H1 (cell line): ENCODE measurements at regions not wholly inside any gene's neighbourhood (a gene's known extent, or its start where the extent isn't known, plus 50 kb on each side); places are given as distances from the start of the nearest gene placed in this dataset.

Source experiments
- CTCF ChIA-PET: fragments of 300-600 bp; sonication (Branson Sonifier 250); formaldehyde crosslinking; loops from one replicate; lab custom pipeline; 2021; ENCODE audit not compliant: partially characterized antibody; lab: Charles Lee
- POLR2A ChIA-PET: fragments of 300-600 bp; sonication (Branson Sonifier 250); formaldehyde crosslinking; loops from one replicate; lab custom pipeline; 2021; ENCODE audit warnings: inconsistent platforms; ENCODE audit not compliant: partially characterized antibody; lab: Charles Lee
- DNase-seq, 2 experiments: peaks; one replicate each; pipeline versions ENCODE4 v3.0.0 to v3.0.0-alpha.2; 2010 to 2022; ENCODE audit warnings: low spot score in 2 of 2, low read depth in 1 of 2, mixed read lengths in 1 of 2
- FAIRE-seq: peaks from 2 replicates; lab custom pipeline; 2011; peaks lifted over from hg19 to GRCh38; lab: Jason Lieb, UNC
- H2AFZ ChIP-seq: 2 replicates; pipeline ENCODE4 v1.8.1; 2012; ENCODE audit warnings: low read length, inconsistent platforms
- H2AK5ac ChIP-seq: 2 replicates; pipeline ENCODE4 v1.6.1; 2013; ENCODE audit warnings: low read depth, low read length
- H2BK120ac ChIP-seq: replicated peaks from 2 replicates; pipeline ENCODE3; 2013; ENCODE audit warnings: low read depth, low read length, inconsistent platforms
- H2BK12ac ChIP-seq: 2 replicates; pipeline ENCODE4 v1.6.1; 2013; ENCODE audit warnings: low read depth, low read length
- H2BK15ac ChIP-seq: 2 replicates; pipeline ENCODE4 v1.6.1; 2013; ENCODE audit warnings: low read length
- H2BK20ac ChIP-seq: 2 replicates; pipeline ENCODE4 v1.6.1; 2013; ENCODE audit warnings: low read length
- H2BK5ac ChIP-seq: 2 replicates; pipeline ENCODE4 v1.6.1; 2013; ENCODE audit warnings: low read depth, low read length
- H3K14ac ChIP-seq: 2 replicates; pipeline ENCODE4 v1.6.1; 2013; ENCODE audit warnings: inconsistent platforms; ENCODE audit not compliant: insufficient read length
- H3K18ac ChIP-seq: 2 replicates; pipeline ENCODE4 v1.6.1; 2013; ENCODE audit warnings: low read length; ENCODE audit errors: extremely low read depth
- H3K23ac ChIP-seq: 2 replicates; pipeline ENCODE4 v1.6.1; 2013; ENCODE audit warnings: inconsistent platforms; ENCODE audit not compliant: insufficient read length
- H3K23me2 ChIP-seq: 2 replicates; pipeline ENCODE4 v1.6.1; 2013; ENCODE audit warnings: low read depth, low read length
- H3K27ac ChIP-seq: 2 replicates; pipeline ENCODE4 v1.6.1; 2011; ENCODE audit warnings: low read depth, low read length, inconsistent platforms
- H3K27me3 ChIP-seq, 4 experiments: replicated peaks in 1 of 4; 1 replicate in 1 of 4; 2 replicates in 3 of 4; pipeline versions ENCODE4 v1.6.1 to v1.8.1; 2011 to 2013; ENCODE audit warnings: low read length in 3 of 4, mild to moderate bottlenecking in 3 of 4, inconsistent platforms in 2 of 4, mixed read lengths in 2 of 4, moderate library complexity in 1 of 4; ENCODE audit not compliant: control insufficient read depth in 3 of 4, insufficient read depth in 3 of 4; ENCODE audit errors: extremely low read depth in 1 of 4
- H3K36me3 ChIP-seq, 4 experiments: 2 replicates each; pipeline versions ENCODE4 v1.6.1 to v1.8.1; 2011 to 2013; ENCODE audit warnings: mild to moderate bottlenecking in 4 of 4, low read length in 3 of 4, moderate library complexity in 2 of 4, control low read depth in 1 of 4, inconsistent platforms in 1 of 4; ENCODE audit not compliant: insufficient read depth in 4 of 4, control insufficient read depth in 2 of 4
- H3K4ac ChIP-seq: replicated peaks from 2 replicates; pipeline ENCODE3; 2013; ENCODE audit warnings: low read length, low read depth, mixed read lengths, inconsistent platforms; ENCODE audit not compliant: insufficient read length
- H3K4me1 ChIP-seq, 4 experiments: replicated peaks in 1 of 4; 1 replicate in 1 of 4; 2 replicates in 3 of 4; pipeline versions ENCODE4 v1.6.1 to v1.8.1; 2011 to 2013; ENCODE audit warnings: low read length in 3 of 4, inconsistent platforms in 2 of 4, mixed read lengths in 1 of 4; ENCODE audit not compliant: insufficient read depth in 4 of 4, control insufficient read depth in 3 of 4
- H3K4me2 ChIP-seq, 2 experiments: 2 replicates each; pipeline versions ENCODE4 v1.6.1 to v1.8.1; 2011 to 2013; ENCODE audit warnings: low read depth in 2 of 2, low read length in 2 of 2, control low read depth in 1 of 2, inconsistent platforms in 1 of 2, mild to moderate bottlenecking in 1 of 2; ENCODE audit not compliant: insufficient read depth in 1 of 2
- H3K4me3 ChIP-seq, 4 experiments: fragments of 200-600, 300-600 bp in 1 of 4; sonication (generic), shearing (Covaris generic), sonication (Bioruptor Twin) in 1 of 4; 2 replicates each; pipeline versions ENCODE4 v1.5.1 to v1.8.1; 2011 to 2016; ENCODE audit warnings: low read length in 4 of 4, low read depth in 3 of 4, control low read depth in 2 of 4, inconsistent platforms in 2 of 4, mild to moderate bottlenecking in 2 of 4, mixed read lengths in 1 of 4, moderate library complexity in 1 of 4; ENCODE audit not compliant: insufficient read depth in 2 of 4; ENCODE audit errors: extremely low read depth in 1 of 4
- H3K56ac ChIP-seq: replicated peaks from 2 replicates; pipeline ENCODE3; 2013; ENCODE audit warnings: low read depth, mild to moderate bottlenecking, mixed read lengths, low read length, inconsistent platforms; ENCODE audit not compliant: insufficient read length
- H3K79me1 ChIP-seq: 2 replicates; pipeline ENCODE4 v1.6.1; 2013; ENCODE audit warnings: low read depth, low read length, control low read depth
- H3K79me2 ChIP-seq, 2 experiments: 2 replicates each; pipeline versions ENCODE4 v1.6.1 to v1.8.1; 2012 to 2013; ENCODE audit warnings: low read length in 2 of 2, mild to moderate bottlenecking in 2 of 2, inconsistent platforms in 1 of 2; ENCODE audit not compliant: insufficient read depth in 2 of 2, control insufficient read depth in 1 of 2
- H3K9ac ChIP-seq, 4 experiments: replicated peaks in 1 of 4; 1 replicate in 1 of 4; 2 replicates in 3 of 4; pipeline versions ENCODE4 v1.6.1 to v1.8.1; 2011 to 2013; ENCODE audit warnings: low read depth in 3 of 4, low read length in 3 of 4, control low read depth in 2 of 4, mild to moderate bottlenecking in 2 of 4, moderate library complexity in 2 of 4, inconsistent platforms in 1 of 4; ENCODE audit errors: extremely low read depth in 1 of 4
- H3K9me3 ChIP-seq, 2 experiments: 2 replicates each; pipeline versions ENCODE4 v1.6.1 to v1.8.1; 2012 to 2013; ENCODE audit warnings: mild to moderate bottlenecking in 2 of 2, moderate library complexity in 2 of 2, control low read depth in 1 of 2, inconsistent platforms in 1 of 2, low read depth in 1 of 2, low read length in 1 of 2, mixed read lengths in 1 of 2; ENCODE audit not compliant: insufficient read depth in 2 of 2
- H4K20me1 ChIP-seq, 2 experiments: replicated peaks in 1 of 2; 2 replicates each; pipeline versions ENCODE3 to v1.8.1; 2011 to 2013; ENCODE audit warnings: inconsistent platforms in 2 of 2, low read length in 2 of 2, mild to moderate bottlenecking in 1 of 2; ENCODE audit not compliant: insufficient read depth in 2 of 2, control insufficient read depth in 1 of 2
- H4K5ac ChIP-seq: 2 replicates; pipeline ENCODE4 v1.6.1; 2013; ENCODE audit warnings: low read length, low read depth, mixed read lengths, inconsistent platforms; ENCODE audit not compliant: insufficient read length
- H4K8ac ChIP-seq: 2 replicates; pipeline ENCODE4 v1.8.0; 2013; ENCODE audit warnings: mild to moderate bottlenecking, moderate library complexity, low read length, inconsistent platforms; ENCODE audit not compliant: insufficient read depth; ENCODE audit errors: extremely low read depth
- H4K91ac ChIP-seq: replicated peaks from 2 replicates; pipeline ENCODE3; 2013; ENCODE audit warnings: low read length, mixed read lengths, inconsistent platforms; ENCODE audit not compliant: insufficient read length
- CBX8 ChIP-seq: fragments of 300-800, 300-1000 bp; sonication (generic); IDR thresholded peaks from 2 replicates; pipeline ENCODE4 v1.7.1; 2016; ENCODE audit warnings: low read depth, low read length, borderline replicate concordance
- CREB1 ChIP-seq: IDR thresholded peaks from 2 replicates; pipeline ENCODE4 v1.6.1; 2012; ENCODE audit warnings: inconsistent platforms
- EZH2 ChIP-seq: fragments of 200-600 bp; sonication (generic); IDR thresholded peaks from 2 replicates; pipeline ENCODE4 v1.7.1; 2012; ENCODE audit warnings: low read depth, mild to moderate bottlenecking, moderate library complexity, low read length, inconsistent platforms; ENCODE audit not compliant: severe bottlenecking
- FOSL1 ChIP-seq: IDR thresholded peaks from 2 replicates; pipeline ENCODE4 v1.6.1; 2011; ENCODE audit warnings: mild to moderate bottlenecking, low read depth, low read length, moderate library complexity; ENCODE audit not compliant: insufficient read depth
- PHF8 ChIP-seq: fragments of 200-600 bp; sonication (generic); conservative IDR thresholded peaks from 2 replicates; pipeline ENCODE4 v1.7.1; 2012; ENCODE audit warnings: low read depth, mild to moderate bottlenecking, inconsistent platforms, low read length, moderate library complexity
- WGBS, 2 experiments: shearing (Covaris generic) in 1 of 2; methylation state at CpG; one replicate each; pipeline versions ENCODE4 v1.1.6 to v1.1.7; 2013 to 2015; ENCODE audit warnings: low lambda C conversion rate in 2 of 2, mixed read lengths in 2 of 2, inconsistent platforms in 1 of 2, low coverage in 1 of 2, missing lambda C conversion rate in 1 of 2; ENCODE audit not compliant: insufficient replicate concordance in 2 of 2, insufficient coverage in 1 of 2, insufficient read length in 1 of 2; ENCODE audit errors: extremely low coverage in 1 of 2, missing lambda C conversion rate in 1 of 2; 5-methylcytosine and 5-hydroxymethylcytosine counted together

DNA sequence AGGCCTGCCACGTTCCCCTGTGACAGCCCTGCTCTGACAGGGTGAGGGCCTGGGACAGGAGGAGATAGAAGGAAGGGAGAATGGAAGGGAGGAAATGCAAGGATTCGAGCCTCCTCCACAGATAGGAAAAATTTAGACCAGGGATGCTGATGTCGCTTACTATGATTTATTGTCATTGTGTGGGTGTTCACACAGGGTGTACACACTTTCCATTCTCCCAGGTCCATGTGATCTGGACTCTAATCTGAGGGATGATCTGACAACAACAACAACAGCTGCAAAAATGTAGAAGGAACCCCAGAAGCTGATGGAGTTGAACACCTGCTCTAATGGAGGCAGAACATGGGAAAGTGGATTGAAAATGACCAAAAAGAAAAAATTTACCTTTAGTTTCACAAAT, 231.7 kb upstream of the TNP1 start:
- POLR2A ChIA-PET: no interaction called here
- TF ChIP-seq FOSL1: no peak
- no peak for TF ChIP-seq PHF8
- TF ChIP-seq CBX8: no peak
- TF ChIP-seq CREB1: no peak
- no peak for TF ChIP-seq EZH2

More for the DNA sequence above, 231.7 kb upstream of the TNP1 start:
- FAIRE-seq (no peak), DNase-seq (no peak)
- Histone ChIP-seq H3K79me2 (no peaks in the 10 kb centered on the region), H3K27me3 (no peaks in the 10 kb centered on the region), H2BK5ac (no peak overlapping the region), H3K4me2 (no peak overlapping the region), H3K79me1 (no peaks in the 10 kb centered on the region), H3K23ac (no peak overlapping the region), H3K4me1 (no peaks in the 10 kb centered on the region), H2BK12ac (no peak overlapping the region), H4K5ac (no peak overlapping the region), H2BK15ac (no peak overlapping the region), H3K9me3 (no peaks in the 10 kb centered on the region), H4K20me1 (no peaks in the 10 kb centered on the region), H4K8ac (no peak overlapping the region), H4K91ac (no peak overlapping the region), H3K14ac (no peak overlapping the region), H2BK20ac (no peak overlapping the region), H2AFZ (no peak overlapping the region), H3K56ac (no peak overlapping the region), H3K9ac (no peak overlapping the region), H3K4me3 (no peak overlapping the region), H2BK120ac (no peak overlapping the region), H3K36me3 (no peaks in the 10 kb centered on the region), H3K18ac (no peak overlapping the region), H3K4ac (no peak overlapping the region), H3K27ac (no peak overlapping the region), H3K23me2 (no peaks in the 10 kb centered on the region), H2AK5ac (no peak overlapping the region)
- CTCF ChIA-PET: interaction anchor here (1.4 to 2.0 kb wide), 2 partner anchors 15 to 16 kb away, joined by 3 to 4 read pairs; no protein-coding TSS in a partner anchor
- WGBS, 2 experiments: 70% methylated on average over 3 of the region's 3 CpGs; no CpG with 5 or more reads in 1 of the 2 experiments
